RPMI8226 (cell line): ENCODE measurements at regions not wholly inside any gene's neighbourhood (a gene's known extent, or its start where the extent isn't known, plus 50 kb on each side); places are given as distances from the start of the nearest gene placed in this dataset.
"Not testable (repeated sequence)": the region's sequence is repeated elsewhere in the genome, so short reads cannot be mapped to it uniquely, and the experiment has no call there.

Source experiments
- DNase-seq: peaks from one replicate; pipeline ENCODE4 v3.0.0-alpha.2; 2015

- DNase-seq = peak; percentile 38
These were observed 121.6 kb upstream of the ZNF92 start for GRCh38 chr7:65251851-65252620.

GRCh38 chr7:65250697-65251395, 122.8 kb upstream of the ZNF92 start:
- no peak for DNase-seq

- no peak for DNase-seq
These were observed 123.4 kb upstream of the ZNF92 start for GRCh38 chr7:65250216-65250615.

- DNase-seq = no peak
These were observed 126.2 kb upstream of the ZNF92 start for GRCh38 chr7:65247491-65247890.

GRCh38 chr7:65239707-65240352, 133.8 kb upstream of the ZNF92 start:
- DNase-seq = no peak

- no peak for DNase-seq
These were observed 134.3 kb upstream of the ZNF92 start for GRCh38 chr7:65239324-65239706.

- DNase-seq = no peak
These were observed 134.9 kb upstream of the ZNF92 start for GRCh38 chr7:65238785-65239184.

GRCh38 chr7:65235586-65235985, 138.1 kb upstream of the ZNF92 start:
- DNase-seq = no peak

- no peak for DNase-seq
These were observed 140.1 kb upstream of the ZNF92 start for GRCh38 chr7:65233409-65234034.

- no peak for DNase-seq
These were observed 143.4 kb upstream of the ZNF92 start for GRCh38 chr7:65230231-65230630.

- DNase-seq = no peak
These were observed 148.1 kb upstream of the ZNF92 start for GRCh38 chr7:65225422-65226006.

- DNase-seq = no peak
These were observed 151.0 kb upstream of the ZNF92 start for GRCh38 chr7:65222655-65223054.

- no peak for DNase-seq
These were observed 152.0 kb upstream of the ZNF92 start for GRCh38 chr7:65221683-65222082.

GRCh38 chr7:65219623-65220022, 154.0 kb upstream of the ZNF92 start:
- DNase-seq = no peak

GRCh38 chr7:65216469-65216868, 157.2 kb upstream of the ZNF92 start:
- peak; percentile 87 for DNase-seq

- not testable (repeated sequence) for DNase-seq
These were observed 160.4 kb upstream of the ZNF92 start for GRCh38 chr7:65213260-65213659.

- not testable (repeated sequence) for DNase-seq
These were observed 174.4 kb upstream of the ZNF92 start for GRCh38 chr7:65199221-65199620.

- DNase-seq = not testable (repeated sequence)
These were observed 180.2 kb upstream of the ZNF92 start for GRCh38 chr7:65193334-65194058.

GRCh38 chr7:65177041-65177440, 170.6 kb upstream of the ERV3-1 start:
- DNase-seq = not testable (repeated sequence)

- not testable (repeated sequence) for DNase-seq
These were observed 143.6 kb upstream of the ERV3-1 start for GRCh38 chr7:65150105-65150504.

GRCh38 chr7:65146118-65146914, 139.8 kb upstream of the ERV3-1 start:
- not testable (repeated sequence) for DNase-seq
